ENCODE measurements at regions not wholly inside any gene's neighbourhood (a gene's known extent, or its start where the extent isn't known, plus 50 kb on each side); places are given as distances from the start of the nearest gene placed in this dataset.

DNA sequence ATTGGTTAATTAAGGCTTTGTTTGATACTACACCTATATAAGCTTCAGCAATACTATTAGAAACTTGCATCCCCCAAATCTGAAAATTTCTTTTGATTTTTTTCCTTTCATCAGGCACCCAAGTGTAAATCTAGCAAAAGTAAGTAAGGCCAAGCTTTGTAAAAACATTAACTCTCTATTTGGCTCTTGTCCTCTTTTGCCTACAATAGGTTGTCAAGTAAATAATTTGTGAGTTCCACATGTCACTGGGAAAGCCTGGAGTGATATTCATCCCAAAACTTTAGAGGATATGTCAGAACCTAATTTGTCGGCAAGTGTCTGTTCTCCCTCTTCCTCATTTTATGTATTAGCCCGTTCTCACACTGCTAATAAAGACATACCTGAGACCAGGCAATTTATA is 492.4 kb downstream of the IPMK start:
- no peak for TF ChIP-seq CTCF (IDR thresholded peaks at IDR 0.05)
- H3K27ac ChIP-seq: no peak overlapping the region
- H3K4me1 ChIP-seq: no peaks in the 10 kb centered on the region

GRCh38 chr10:57769298-57769697 is 498.4 kb downstream of the IPMK start:
- Histone ChIP-seq H3K27ac (no peak overlapping the region), H3K4me3 (no peak overlapping the region), H3K36me3 (no peaks in the 10 kb centered on the region), H3K4me1 (no peaks in the 10 kb centered on the region), H3K27me3 (no peaks in the 10 kb centered on the region), H3K9me3 (peaks cover 0 to 11% (median 0%) of the 10 kb centered on the region in 3 donors)
- DNase-seq: no peak
- intact Hi-C loops (cut with DNase I; ENCODE audit: low total_unique reads): no loop called here
- no peak for TF ChIP-seq CTCF (IDR thresholded peaks at IDR 0.05)

More for the DNA sequence above, 492.4 kb downstream of the IPMK start:
- Histone ChIP-seq H3K27me3 (no peaks in the 10 kb centered on the region), H3K36me3 (no peaks in the 10 kb centered on the region), H3K4me3 (no peak overlapping the region), H3K9me3 (no peaks in the 10 kb centered on the region)
- intact Hi-C loops (cut with DNase I; ENCODE audit: low total_unique reads): no loop called here
- DNase-seq: no peak

GRCh38 chr10:57759777-57760176 is 507.9 kb downstream of the IPMK start:
- H3K4me3 ChIP-seq: no peak overlapping the region
- no peak for TF ChIP-seq CTCF (IDR thresholded peaks at IDR 0.05)
- intact Hi-C loops (cut with DNase I; ENCODE audit: low total_unique reads): no loop called here
- no peak overlapping the region for H3K27ac ChIP-seq
- no peaks in the 10 kb centered on the region for H3K9me3 ChIP-seq
- no peaks in the 10 kb centered on the region for H3K27me3 ChIP-seq
- no peaks in the 10 kb centered on the region for H3K36me3 ChIP-seq
- DNase-seq: no peak
- H3K4me1 ChIP-seq: no peaks in the 10 kb centered on the region

DNA sequence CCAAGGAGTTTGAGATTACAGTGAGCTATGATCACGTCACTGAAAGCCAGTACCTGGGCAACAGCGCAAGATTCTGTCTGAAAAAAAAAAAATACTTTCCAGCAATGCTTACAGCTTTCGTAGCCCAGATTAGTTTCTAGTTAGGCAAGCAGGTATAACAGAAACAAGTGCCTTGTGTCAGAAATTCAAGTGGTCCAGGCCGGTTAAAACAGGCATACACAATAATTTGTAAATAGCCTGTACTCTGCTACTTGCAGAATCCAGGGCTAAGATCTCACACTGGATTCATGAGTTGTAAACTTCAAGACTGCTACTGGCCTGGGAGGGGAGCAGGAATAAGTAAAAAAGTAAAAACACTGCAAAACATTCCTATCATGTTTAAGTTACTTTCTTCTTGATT is 512.9 kb downstream of the IPMK start:
- Histone ChIP-seq H3K4me1 (no peaks in the 10 kb centered on the region), H3K27me3 (no peaks in the 10 kb centered on the region), H3K27ac (no peak overlapping the region), H3K9me3 (no peaks in the 10 kb centered on the region), H3K36me3 (no peaks in the 10 kb centered on the region), H3K4me3 (no peak overlapping the region)
- DNase-seq: no peak
- TF ChIP-seq CTCF (IDR thresholded peaks at IDR 0.05): no peak
- intact Hi-C loops (cut with DNase I; ENCODE audit: low total_unique reads): no loop called here

DNA sequence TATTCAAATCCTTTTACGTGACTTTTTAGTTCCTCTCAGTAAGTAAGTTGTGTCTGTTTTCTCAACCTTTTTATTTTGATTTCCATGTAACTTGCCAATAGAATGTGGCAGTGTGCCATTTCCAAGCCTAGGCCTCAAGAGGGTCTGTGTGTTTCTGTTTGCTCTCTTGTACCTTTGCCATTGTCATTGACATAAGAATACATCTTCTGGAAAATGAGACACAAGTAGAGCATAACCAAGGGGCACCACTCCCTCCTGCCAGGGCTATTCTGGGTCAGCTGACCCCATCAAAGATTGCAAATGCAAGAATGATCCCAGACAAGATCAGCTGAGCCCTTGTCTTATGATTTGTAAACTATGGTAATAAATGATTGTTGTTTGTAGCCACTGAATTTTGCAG is 524.0 kb downstream of the IPMK start:
- DNase-seq: no peak
- Histone ChIP-seq H3K4me1 (no peaks in the 10 kb centered on the region), H3K36me3 (no peaks in the 10 kb centered on the region), H3K4me3 (no peak overlapping the region), H3K9me3 (peaks cover 0 to 7% (median 4%) of the 10 kb centered on the region in 3 donors), H3K27ac (no peak overlapping the region), H3K27me3 (no peaks in the 10 kb centered on the region)
- no peak for TF ChIP-seq CTCF (IDR thresholded peaks at IDR 0.05)
- intact Hi-C loops (cut with DNase I; ENCODE audit: low total_unique reads): no loop called here

DNA sequence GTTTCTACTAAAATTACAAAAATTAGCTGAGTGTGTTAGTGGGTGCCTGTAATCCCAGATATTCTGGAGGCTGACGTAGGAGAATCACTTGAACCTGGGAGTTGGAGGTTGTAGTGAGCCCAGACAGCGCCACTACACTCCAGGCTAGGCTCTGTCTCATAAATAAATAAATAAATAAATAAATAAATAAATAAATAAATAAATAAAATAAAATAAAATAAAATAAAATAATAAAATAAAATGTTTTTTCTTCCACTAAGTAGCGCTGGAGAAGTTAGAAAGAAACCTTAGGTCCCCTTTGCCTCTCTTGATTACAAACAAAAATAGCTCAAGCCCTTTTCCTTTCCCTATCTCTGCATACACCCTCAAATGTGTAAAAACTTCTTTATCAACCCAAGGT is 525.9 kb downstream of the IPMK start:
- Histone ChIP-seq H3K27me3 (no peaks in the 10 kb centered on the region), H3K36me3 (no peaks in the 10 kb centered on the region)

More for the DNA sequence above, 525.9 kb downstream of the IPMK start:
- Histone ChIP-seq H3K27ac (no peak overlapping the region), H3K9me3 (peaks cover 0 to under 1% (median 0%) of the 10 kb centered on the region in 3 donors), H3K4me1 (no peaks in the 10 kb centered on the region), H3K4me3 (no peak overlapping the region)
- intact Hi-C loops (cut with DNase I; ENCODE audit: low total_unique reads): no loop called here
- no peak for DNase-seq
- no peak for TF ChIP-seq CTCF (IDR thresholded peaks at IDR 0.05)

Measured in tibial artery (tissue), 4 donors.